ENCODE measurements at regions not wholly inside any gene's neighbourhood (a gene's known extent, or its start where the extent isn't known, plus 50 kb on each side); places are given as distances from the start of the nearest gene placed in this dataset.

- TF ChIP-seq CTCF (IDR thresholded peaks at IDR 0.05) (no peak), EZH2phosphoT487 (IDR thresholded peaks at IDR 0.05) (no peak)
Observed at GRCh38 chr2:191537921-191538320, 140.0 kb upstream of the NABP1 start.

Measured in neural progenitor cell (in vitro differentiated cells).